HG03175 (cell line): ENCODE measurements at regions not wholly inside any gene's neighbourhood (a gene's known extent, or its start where the extent isn't known, plus 50 kb on each side); places are given as distances from the start of the nearest gene placed in this dataset.

Experiments
- ATAC-seq: cut with Tn5 transposase; IDR thresholded peaks from one replicate; pipeline ENCODE4 v1.9.1; 2021; ENCODE audit warnings: mild to moderate bottlenecking, moderate library complexity; ENCODE audit not compliant: unreplicated experiment

- no peak for ATAC-seq
Measured at GRCh38 chr4:10336471-10336870, 120.8 kb downstream of the ZNF518B start.

GRCh38 chr4:10335050-10335449 is 122.2 kb downstream of the ZNF518B start:
- ATAC-seq, result no peak

GRCh38 chr4:10334506-10335028 is 122.7 kb downstream of the ZNF518B start:
- ATAC-seq, result no peak

- no peak for ATAC-seq
Measured at GRCh38 chr4:10333942-10334341, 123.3 kb downstream of the ZNF518B start.

- ATAC-seq, result no peak
Measured at GRCh38 chr4:10326075-10326474, 131.2 kb downstream of the ZNF518B start.

- no peak for ATAC-seq
Measured at GRCh38 chr4:10321931-10322330, 135.3 kb downstream of the ZNF518B start.

- ATAC-seq, result no peak
Measured at GRCh38 chr4:10320130-10320529, 137.1 kb downstream of the ZNF518B start.

- no peak for ATAC-seq
Measured at GRCh38 chr4:10317345-10317744, 139.9 kb downstream of the ZNF518B start.

GRCh38 chr4:10316851-10317250 is 140.4 kb downstream of the ZNF518B start:
- no peak for ATAC-seq

GRCh38 chr4:10315638-10316037 is 141.6 kb downstream of the ZNF518B start:
- no peak for ATAC-seq

- ATAC-seq, result no peak
Measured at GRCh38 chr4:10312568-10312967, 144.7 kb downstream of the ZNF518B start.

- ATAC-seq, result no peak
Measured at GRCh38 chr4:10311939-10312338, 145.3 kb downstream of the ZNF518B start.

- ATAC-seq, result no peak
Measured at GRCh38 chr4:10305816-10306215, 151.4 kb downstream of the ZNF518B start.

- ATAC-seq, result no peak
Measured at GRCh38 chr4:10303291-10303690, 153.9 kb downstream of the ZNF518B start.

GRCh38 chr4:10302096-10302495 is 155.1 kb downstream of the ZNF518B start:
- ATAC-seq, result no peak

- ATAC-seq, result no peak
Measured at GRCh38 chr4:10299601-10300000, 157.6 kb downstream of the ZNF518B start.

GRCh38 chr4:10298681-10299080 is 158.5 kb downstream of the ZNF518B start:
- ATAC-seq, result no peak

- ATAC-seq, result no peak
Measured at GRCh38 chr4:10296730-10297129, 160.5 kb downstream of the ZNF518B start.

GRCh38 chr4:10295301-10295700 is 161.9 kb downstream of the ZNF518B start:
- ATAC-seq, result no peak

GRCh38 chr4:10289538-10289906 is 167.7 kb downstream of the ZNF518B start:
- no peak for ATAC-seq

GRCh38 chr4:10288830-10289537 is 168.2 kb downstream of the ZNF518B start:
- ATAC-seq, result no peak

GRCh38 chr4:10285028-10285427 is 168.4 kb upstream of the WDR1 start:
- ATAC-seq, result no peak

GRCh38 chr4:10283761-10284160 is 167.2 kb upstream of the WDR1 start:
- no peak for ATAC-seq
